ENCODE measurements at regions not wholly inside any gene's neighbourhood (a gene's known extent, or its start where the extent isn't known, plus 50 kb on each side); places are given as distances from the start of the nearest gene placed in this dataset.

DNA sequence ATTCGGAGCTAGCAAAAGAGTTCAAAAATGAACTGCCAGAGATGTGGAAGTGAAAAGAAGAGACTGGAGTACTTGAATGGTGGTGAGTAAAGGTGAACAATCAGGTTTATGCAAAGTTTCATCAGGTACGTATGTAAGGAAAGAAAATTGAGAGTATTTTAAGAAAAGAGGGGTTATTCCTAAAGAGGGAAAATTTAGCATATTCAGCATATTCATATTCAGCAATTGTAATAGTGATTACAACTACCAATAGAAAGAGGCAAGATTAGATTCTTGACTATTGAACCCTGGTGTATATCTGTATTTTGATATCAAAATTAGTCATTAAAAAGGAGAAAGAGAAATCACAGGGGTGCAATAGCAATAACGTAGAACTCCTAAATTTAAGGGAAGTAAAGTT lies 100.9 kb downstream of the TES start:
- TF ChIP-seq, protein P1, sequence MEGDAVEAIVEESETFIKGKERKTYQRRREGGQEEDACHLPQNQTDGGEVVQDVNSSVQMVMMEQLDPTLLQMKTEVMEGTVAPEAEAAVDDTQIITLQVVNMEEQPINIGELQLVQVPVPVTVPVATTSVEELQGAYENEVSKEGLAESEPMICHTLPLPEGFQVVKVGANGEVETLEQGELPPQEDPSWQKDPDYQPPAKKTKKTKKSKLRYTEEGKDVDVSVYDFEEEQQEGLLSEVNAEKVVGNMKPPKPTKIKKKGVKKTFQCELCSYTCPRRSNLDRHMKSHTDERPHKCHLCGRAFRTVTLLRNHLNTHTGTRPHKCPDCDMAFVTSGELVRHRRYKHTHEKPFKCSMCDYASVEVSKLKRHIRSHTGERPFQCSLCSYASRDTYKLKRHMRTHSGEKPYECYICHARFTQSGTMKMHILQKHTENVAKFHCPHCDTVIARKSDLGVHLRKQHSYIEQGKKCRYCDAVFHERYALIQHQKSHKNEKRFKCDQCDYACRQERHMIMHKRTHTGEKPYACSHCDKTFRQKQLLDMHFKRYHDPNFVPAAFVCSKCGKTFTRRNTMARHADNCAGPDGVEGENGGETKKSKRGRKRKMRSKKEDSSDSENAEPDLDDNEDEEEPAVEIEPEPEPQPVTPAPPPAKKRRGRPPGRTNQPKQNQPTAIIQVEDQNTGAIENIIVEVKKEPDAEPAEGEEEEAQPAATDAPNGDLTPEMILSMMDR (IDR thresholded peaks at IDR 0.05): no peak
- TF ChIP-seq POLR2A (IDR thresholded peaks at IDR 0.05) (no peak), POLR2AphosphoS5 (IDR thresholded peaks at IDR 0.05; ENCODE audit: insufficient read depth in 1 of 2, low read depth in 1 of 2) (no peak)
